ENCODE measurements at regions not wholly inside any gene's neighbourhood (a gene's known extent, or its start where the extent isn't known, plus 50 kb on each side); places are given as distances from the start of the nearest gene placed in this dataset.

DNA sequence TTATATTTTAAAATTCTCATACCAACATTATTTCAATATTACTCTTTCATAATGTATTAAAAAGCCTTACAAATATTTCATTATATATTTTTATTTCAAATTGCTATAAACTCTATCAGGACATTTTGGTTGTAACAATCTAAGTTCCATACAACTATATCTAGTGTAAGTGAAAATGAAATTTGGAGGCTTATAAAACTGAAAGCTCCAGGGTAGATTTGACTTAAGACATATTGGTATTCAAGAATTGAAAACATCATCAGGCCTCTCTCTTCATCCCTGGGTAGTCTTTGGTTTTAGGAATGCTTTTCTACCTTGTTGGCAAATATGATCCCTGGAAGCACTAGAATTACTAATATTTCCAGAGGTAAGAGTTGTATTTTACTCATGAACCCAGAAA, 342.6 kb downstream of the DTHD1 start:
- intact Hi-C loops (cut with DNase I; ENCODE audit: low total_unique reads) = no loop called here
- no peaks in the 10 kb centered on the region for H3K27me3 ChIP-seq
- no peaks in the 10 kb centered on the region for H3K36me3 ChIP-seq (ENCODE audit: low read depth, missing control alignments)
- H3K4me3 ChIP-seq = no peak overlapping the region
- H3K4me1 ChIP-seq = no peaks in the 10 kb centered on the region
- no peak for DNase-seq
- H3K9me3 ChIP-seq = no peaks in the 10 kb centered on the region
- no peak for TF ChIP-seq POLR2A (IDR thresholded peaks at IDR 0.05)
- TF ChIP-seq, protein P1, sequence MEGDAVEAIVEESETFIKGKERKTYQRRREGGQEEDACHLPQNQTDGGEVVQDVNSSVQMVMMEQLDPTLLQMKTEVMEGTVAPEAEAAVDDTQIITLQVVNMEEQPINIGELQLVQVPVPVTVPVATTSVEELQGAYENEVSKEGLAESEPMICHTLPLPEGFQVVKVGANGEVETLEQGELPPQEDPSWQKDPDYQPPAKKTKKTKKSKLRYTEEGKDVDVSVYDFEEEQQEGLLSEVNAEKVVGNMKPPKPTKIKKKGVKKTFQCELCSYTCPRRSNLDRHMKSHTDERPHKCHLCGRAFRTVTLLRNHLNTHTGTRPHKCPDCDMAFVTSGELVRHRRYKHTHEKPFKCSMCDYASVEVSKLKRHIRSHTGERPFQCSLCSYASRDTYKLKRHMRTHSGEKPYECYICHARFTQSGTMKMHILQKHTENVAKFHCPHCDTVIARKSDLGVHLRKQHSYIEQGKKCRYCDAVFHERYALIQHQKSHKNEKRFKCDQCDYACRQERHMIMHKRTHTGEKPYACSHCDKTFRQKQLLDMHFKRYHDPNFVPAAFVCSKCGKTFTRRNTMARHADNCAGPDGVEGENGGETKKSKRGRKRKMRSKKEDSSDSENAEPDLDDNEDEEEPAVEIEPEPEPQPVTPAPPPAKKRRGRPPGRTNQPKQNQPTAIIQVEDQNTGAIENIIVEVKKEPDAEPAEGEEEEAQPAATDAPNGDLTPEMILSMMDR (IDR thresholded peaks at IDR 0.05) = no peak
- H3K27ac ChIP-seq = no peak overlapping the region

DNA sequence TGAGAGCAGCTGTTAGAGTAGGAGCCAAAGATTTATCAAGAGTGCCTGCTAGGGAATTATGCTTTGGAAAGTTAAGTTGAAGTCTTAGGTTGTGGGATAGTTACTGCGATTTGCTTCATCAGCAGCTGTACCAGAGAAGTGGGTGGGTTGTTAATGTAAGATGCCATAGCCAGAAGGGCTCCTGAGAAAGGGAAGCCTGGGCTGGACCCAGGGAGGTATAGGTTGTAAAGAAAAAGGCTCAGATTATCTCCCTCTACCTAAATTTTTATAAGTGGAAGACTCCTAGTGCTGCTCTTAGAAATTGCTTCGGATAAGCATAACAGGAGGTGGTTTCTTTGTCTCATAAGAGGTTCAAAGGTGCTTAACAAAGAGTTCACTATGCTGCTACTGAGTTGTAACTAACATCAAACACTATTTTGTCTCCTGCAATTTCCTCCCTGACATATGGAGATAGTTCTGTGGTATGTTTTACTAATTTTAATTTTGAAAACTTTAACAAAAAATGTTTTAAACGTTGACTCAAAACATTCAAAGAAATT, 356.9 kb downstream of the DTHD1 start:
- H3K9me3 ChIP-seq = no peaks in the 10 kb centered on the region
- H3K27me3 ChIP-seq = no peaks in the 10 kb centered on the region
- DNase-seq = no peak
- no peak overlapping the region for H3K4me3 ChIP-seq
- H3K4me1 ChIP-seq = no peaks in the 10 kb centered on the region
- H3K27ac ChIP-seq = no peak overlapping the region
- TF ChIP-seq POLR2A (IDR thresholded peaks at IDR 0.05) = no peak
- TF ChIP-seq, protein P1 (IDR thresholded peaks at IDR 0.05) = no peak
- intact Hi-C loops (cut with DNase I; ENCODE audit: low total_unique reads) = no loop called here
- WGBS, 2 donors = 37 to 40% methylated on average over 3 of the region's 3 CpGs
- H3K36me3 ChIP-seq (ENCODE audit: low read depth, missing control alignments) = no peaks in the 10 kb centered on the region

DNA sequence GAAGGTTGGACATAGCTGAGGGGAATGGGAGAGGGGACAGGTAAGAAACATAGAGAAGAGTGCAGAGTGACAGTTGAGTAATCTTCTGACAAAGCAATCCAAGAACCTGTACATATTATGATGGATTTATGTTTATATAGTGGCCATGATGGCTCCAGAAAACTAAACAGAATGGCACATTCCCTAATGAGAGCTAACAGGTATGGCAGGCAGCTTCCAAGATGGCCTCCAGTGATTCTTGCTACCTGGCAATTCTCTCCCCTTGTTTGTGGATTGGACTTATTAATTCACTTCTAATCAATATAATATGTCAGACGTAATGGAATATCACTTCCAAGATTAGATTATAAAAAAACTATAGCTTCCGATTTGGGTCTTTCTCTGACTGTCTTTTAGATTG, 359.5 kb downstream of the DTHD1 start:
- no peak overlapping the region for H3K27ac ChIP-seq
- no peak for TF ChIP-seq POLR2A (IDR thresholded peaks at IDR 0.05)
- TF ChIP-seq, protein P1 (IDR thresholded peaks at IDR 0.05) = no peak
- intact Hi-C loops (cut with DNase I; ENCODE audit: low total_unique reads) = no loop called here
- H3K9me3 ChIP-seq = no peaks in the 10 kb centered on the region
- H3K36me3 ChIP-seq (ENCODE audit: low read depth, missing control alignments) = no peaks in the 10 kb centered on the region
- 69 to 79% methylated on average over 2 of the region's 2 CpGs for WGBS, 2 donors
- DNase-seq = no peak
- no peaks in the 10 kb centered on the region for H3K27me3 ChIP-seq
- H3K4me3 ChIP-seq = peak overlapping the region; percentile 32 to 36
- H3K4me1 ChIP-seq = no peaks in the 10 kb centered on the region

DNA sequence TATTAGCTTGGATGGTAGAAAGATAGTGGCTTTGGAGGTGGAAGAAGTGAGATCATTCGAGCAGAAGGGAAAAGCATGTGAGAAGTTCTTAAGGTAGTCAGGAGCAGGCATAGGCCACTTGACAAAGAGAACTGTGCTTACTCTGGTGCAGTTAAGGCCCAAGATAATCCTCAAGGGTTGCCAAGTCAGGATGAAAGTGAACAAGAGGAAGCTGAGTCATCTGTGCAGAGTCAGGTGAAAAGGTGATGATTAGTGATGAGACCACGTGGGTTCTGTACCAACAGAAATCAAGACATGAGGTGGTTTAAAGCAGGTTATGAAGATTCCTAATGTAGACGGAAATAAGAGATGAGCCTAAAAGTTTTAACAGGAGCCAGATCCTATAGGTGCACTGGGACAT, 369.8 kb downstream of the DTHD1 start:
- DNase-seq = no peak
- Histone ChIP-seq H3K27me3 (no peaks in the 10 kb centered on the region), H3K4me3 (no peak overlapping the region), H3K9me3 (no peaks in the 10 kb centered on the region), H3K4me1 (no peaks in the 10 kb centered on the region), H3K36me3 (ENCODE audit: low read depth, missing control alignments) (no peaks in the 10 kb centered on the region), H3K27ac (no peak overlapping the region)
- TF ChIP-seq POLR2A (IDR thresholded peaks at IDR 0.05) = no peak
- TF ChIP-seq, protein P1 (IDR thresholded peaks at IDR 0.05) = no peak
- intact Hi-C loops (cut with DNase I; ENCODE audit: low total_unique reads) = no loop called here
- WGBS, 2 donors = 86 to 87% methylated on average over 3 of the region's 3 CpGs

DNA sequence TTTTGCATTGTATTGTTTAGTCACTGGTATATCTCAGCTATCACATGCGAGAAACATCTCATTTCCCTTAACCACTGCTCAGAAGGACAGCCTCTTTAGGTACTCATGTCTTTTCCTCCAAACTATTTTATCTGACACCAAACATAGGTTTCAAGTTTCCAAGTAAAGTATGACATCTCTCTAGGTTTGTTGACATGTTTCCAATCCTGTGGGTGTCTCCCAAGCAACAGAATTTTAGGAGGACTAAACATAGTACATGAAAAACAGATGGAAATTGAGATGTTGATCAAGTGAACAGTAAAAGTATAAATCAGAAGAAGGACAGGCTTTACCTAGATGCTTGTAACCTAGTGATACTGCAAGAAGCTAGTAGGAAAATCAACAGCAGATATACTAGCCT, 371.4 kb downstream of the DTHD1 start:
- WGBS, 2 donors = 100% methylated on average over 1 of the region's 1 CpG
- no peaks in the 10 kb centered on the region for H3K9me3 ChIP-seq

More for the DNA sequence above, 371.4 kb downstream of the DTHD1 start:
- H3K4me1 ChIP-seq = no peaks in the 10 kb centered on the region
- no peaks in the 10 kb centered on the region for H3K27me3 ChIP-seq
- H3K36me3 ChIP-seq (ENCODE audit: low read depth, missing control alignments) = no peaks in the 10 kb centered on the region
- no peak for TF ChIP-seq POLR2A (IDR thresholded peaks at IDR 0.05)
- TF ChIP-seq, protein P1 (IDR thresholded peaks at IDR 0.05) = no peak
- DNase-seq = no peak
- no peak overlapping the region for H3K4me3 ChIP-seq
- no peak overlapping the region for H3K27ac ChIP-seq
- intact Hi-C loops (cut with DNase I; ENCODE audit: low total_unique reads) = no loop called here
